Osteoblast (primary cell): ENCODE measurements at regions not wholly inside any gene's neighbourhood (a gene's known extent, or its start where the extent isn't known, plus 50 kb on each side); places are given as distances from the start of the nearest gene placed in this dataset.

Experiments
- DNase-seq: peaks from one replicate; pipeline ENCODE4 v3.0.0; 2011; ENCODE audit warnings: low spot score, mixed read lengths; ENCODE audit not compliant: insufficient read length; ENCODE audit errors: missing footprints
- H2AFZ ChIP-seq: 2 replicates; pipeline ENCODE4 v1.6.0; 2011; ENCODE audit warnings: mild to moderate bottlenecking, low read length
- H3K27ac ChIP-seq: 2 replicates; pipeline ENCODE4 v1.5.1; 2011; ENCODE audit warnings: mild to moderate bottlenecking, low read depth, low read length, moderate library complexity
- H3K27me3 ChIP-seq: 2 replicates; pipeline ENCODE4 v1.6.0; 2012; ENCODE audit warnings: mild to moderate bottlenecking, control low read depth, inconsistent platforms, low read length, moderate library complexity; ENCODE audit not compliant: insufficient read depth
- H3K36me3 ChIP-seq: 2 replicates; pipeline ENCODE4 v1.5.1; 2011; ENCODE audit warnings: mild to moderate bottlenecking, low read length, control low read depth, moderate library complexity; ENCODE audit not compliant: insufficient read depth
- H3K4me1 ChIP-seq: 2 replicates; pipeline ENCODE4 v1.5.1; 2011; ENCODE audit warnings: mild to moderate bottlenecking, low read length, control low read depth, moderate library complexity; ENCODE audit not compliant: insufficient read depth
- H3K4me2 ChIP-seq: 2 replicates; pipeline ENCODE4 v1.6.0; 2011; ENCODE audit warnings: mild to moderate bottlenecking, low read length; ENCODE audit not compliant: insufficient read depth
- H3K4me3 ChIP-seq: fragments of 200-600 bp; sonication (generic); 3 replicates; pipeline ENCODE4 v1.5.1; 2012; ENCODE audit warnings: mild to moderate bottlenecking, low read length, inconsistent platforms; ENCODE audit not compliant: insufficient read depth
- H3K79me2 ChIP-seq: 2 replicates; pipeline ENCODE4 v1.6.0; 2012; ENCODE audit warnings: mild to moderate bottlenecking, low read length, control low read depth, inconsistent platforms; ENCODE audit not compliant: insufficient read depth
- H3K9me3 ChIP-seq: 2 replicates; pipeline ENCODE4 v1.5.1; 2011; ENCODE audit warnings: low read depth, low read length, control low read depth
- H4K20me1 ChIP-seq: 2 replicates; pipeline ENCODE4 v1.6.0; 2012; ENCODE audit warnings: mild to moderate bottlenecking, low read length, control low read depth; ENCODE audit not compliant: insufficient read depth
- CTCF ChIP-seq: IDR thresholded peaks from 2 replicates; pipeline ENCODE4 v1.5.1; 2011; ENCODE audit warnings: mild to moderate bottlenecking, low read depth, low read length, moderate library complexity; ENCODE audit errors: extremely low read depth

GRCh38 chr3:110743202-110743601 is 328.4 kb upstream of the NECTIN3 start:
- no peak overlapping the region for H3K27ac ChIP-seq
- H3K27me3 ChIP-seq = no peaks in the 10 kb centered on the region
- H4K20me1 ChIP-seq = no peaks in the 10 kb centered on the region
- H2AFZ ChIP-seq = no peak overlapping the region
- no peak overlapping the region for H3K4me2 ChIP-seq
- H3K79me2 ChIP-seq = no peaks in the 10 kb centered on the region
- H3K4me1 ChIP-seq = no peaks in the 10 kb centered on the region
- DNase-seq = no peak
- no peak for TF ChIP-seq CTCF
- H3K4me3 ChIP-seq = no peak overlapping the region
- no peaks in the 10 kb centered on the region for H3K9me3 ChIP-seq
- H3K36me3 ChIP-seq = no peaks in the 10 kb centered on the region

DNA sequence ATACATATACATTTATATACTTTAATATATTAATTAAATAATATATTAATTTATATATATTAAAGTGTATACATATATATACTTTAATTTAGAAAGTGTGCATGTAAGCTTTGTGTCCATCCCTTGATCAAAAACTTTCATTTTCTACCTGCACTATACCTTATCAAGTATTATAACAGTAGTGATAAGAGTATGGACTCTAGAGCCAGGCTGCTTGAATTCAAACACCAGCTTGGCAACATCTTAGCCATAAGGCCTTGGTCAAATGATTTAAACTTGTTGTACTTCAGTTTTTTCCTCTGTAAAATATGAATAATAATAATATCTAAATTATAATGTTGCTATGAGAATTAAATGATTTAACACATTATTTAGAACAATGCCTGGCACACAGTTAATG is 327.6 kb upstream of the NECTIN3 start:
- no peaks in the 10 kb centered on the region for H3K79me2 ChIP-seq
- H3K4me1 ChIP-seq = no peaks in the 10 kb centered on the region
- no peak overlapping the region for H3K4me2 ChIP-seq
- H3K27me3 ChIP-seq = no peaks in the 10 kb centered on the region
- H3K9me3 ChIP-seq = no peaks in the 10 kb centered on the region
- H3K4me3 ChIP-seq = no peak overlapping the region
- H3K36me3 ChIP-seq = no peaks in the 10 kb centered on the region
- H2AFZ ChIP-seq = no peak overlapping the region
- no peak for DNase-seq
- H3K27ac ChIP-seq = no peak overlapping the region
- no peaks in the 10 kb centered on the region for H4K20me1 ChIP-seq
- no peak for TF ChIP-seq CTCF

- no peak for TF ChIP-seq CTCF
- H3K9me3 ChIP-seq = no peaks in the 10 kb centered on the region
- no peak for DNase-seq
These were observed 326.9 kb upstream of the NECTIN3 start for GRCh38 chr3:110744723-110745122.

DNA sequence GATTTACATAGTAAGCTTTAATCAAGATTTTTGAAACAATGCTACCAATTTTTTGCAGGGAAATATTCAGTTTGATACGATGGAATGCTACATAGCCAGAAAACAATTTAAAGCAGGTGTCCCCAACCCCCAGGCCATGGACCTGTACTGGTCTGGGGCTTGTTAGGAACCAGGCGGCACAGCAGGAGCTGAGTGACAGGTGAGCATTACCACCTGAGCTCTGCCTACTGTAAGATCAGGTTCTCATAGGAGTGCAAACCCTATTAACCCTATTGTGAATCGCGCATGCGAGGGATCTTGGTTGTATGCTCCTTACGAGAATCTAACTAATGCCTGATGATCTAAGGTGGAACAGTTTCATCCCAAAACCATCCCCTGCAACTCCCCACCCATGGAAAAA is 322.6 kb upstream of the NECTIN3 start:
- Histone ChIP-seq H3K9me3 (no peaks in the 10 kb centered on the region), H3K4me3 (no peak overlapping the region), H3K36me3 (no peaks in the 10 kb centered on the region), H3K4me1 (peaks cover 2% of the 10 kb centered on the region), H3K79me2 (no peaks in the 10 kb centered on the region), H2AFZ (no peak overlapping the region), H3K27ac (no peak overlapping the region), H4K20me1 (no peaks in the 10 kb centered on the region), H3K27me3 (no peaks in the 10 kb centered on the region), H3K4me2 (no peak overlapping the region)
- no peak for TF ChIP-seq CTCF
- DNase-seq = no peak

More at GRCh38 chr3:110744723-110745122, 326.9 kb upstream of the NECTIN3 start:
- no peaks in the 10 kb centered on the region for H3K27me3 ChIP-seq
- H3K27ac ChIP-seq = no peak overlapping the region
- H4K20me1 ChIP-seq = no peaks in the 10 kb centered on the region
- H2AFZ ChIP-seq = no peak overlapping the region
- no peaks in the 10 kb centered on the region for H3K36me3 ChIP-seq
- H3K4me1 ChIP-seq = no peaks in the 10 kb centered on the region
- H3K4me3 ChIP-seq = no peak overlapping the region
- H3K79me2 ChIP-seq = no peaks in the 10 kb centered on the region
- H3K4me2 ChIP-seq = no peak overlapping the region
